HL-60 (cell line): ENCODE measurements at regions not wholly inside any gene's neighbourhood (a gene's known extent, or its start where the extent isn't known, plus 50 kb on each side); places are given as distances from the start of the nearest gene placed in this dataset.

Experiments
- DNase-seq, 2 experiments: peaks; one replicate each; pipeline ENCODE4 v3.0.0-alpha.2; 2010 to 2020; ENCODE audit warnings: low read depth in 1 of 2, low spot score in 1 of 2
- H3K27ac ChIP-seq: fragments of 250-450 bp; sonication (Bioruptor Pico); replicated peaks from 2 replicates; pipeline ENCODE4 v1.5.1; 2020; ENCODE audit warnings: mild to moderate bottlenecking, moderate library complexity
- H3K27me3 ChIP-seq: fragments of 250-450 bp; sonication (Bioruptor Pico); 2 replicates; pipeline ENCODE4 v1.5.1; 2021; ENCODE audit warnings: mild to moderate bottlenecking, moderate library complexity; ENCODE audit not compliant: insufficient read depth, poor library complexity, severe bottlenecking
- H3K4me3 ChIP-seq: replicated peaks from 2 replicates; pipeline ENCODE4 v1.5.1; 2011; ENCODE audit warnings: mild to moderate bottlenecking, control low read depth, low read length; ENCODE audit not compliant: insufficient read depth
- GABPA ChIP-seq: IDR thresholded peaks from 2 replicates; pipeline ENCODE4 v1.6.1; 2012; ENCODE audit warnings: low read depth
- POLR2AphosphoS5 ChIP-seq: IDR thresholded peaks from 2 replicates; pipeline ENCODE4 v1.6.1; 2012; ENCODE audit warnings: low read depth
- SPI1 ChIP-seq: IDR thresholded peaks from 2 replicates; pipeline ENCODE4 v1.6.1; 2012; ENCODE audit warnings: low read depth, mild to moderate bottlenecking, borderline replicate concordance
- TF ChIP-seq, protein P1 (sequence below): IDR thresholded peaks from one replicate; pipeline ENCODE4 v1.5.1; 2011; ENCODE audit warnings: low read length, control low read depth, inconsistent platforms; ENCODE audit not compliant: insufficient read depth
- TF ChIP-seq, protein P2 (sequence below): IDR thresholded peaks from 2 replicates; pipeline ENCODE4 v1.6.1; 2012; ENCODE audit warnings: low read depth; ENCODE audit not compliant: insufficient replicate concordance

DNA sequence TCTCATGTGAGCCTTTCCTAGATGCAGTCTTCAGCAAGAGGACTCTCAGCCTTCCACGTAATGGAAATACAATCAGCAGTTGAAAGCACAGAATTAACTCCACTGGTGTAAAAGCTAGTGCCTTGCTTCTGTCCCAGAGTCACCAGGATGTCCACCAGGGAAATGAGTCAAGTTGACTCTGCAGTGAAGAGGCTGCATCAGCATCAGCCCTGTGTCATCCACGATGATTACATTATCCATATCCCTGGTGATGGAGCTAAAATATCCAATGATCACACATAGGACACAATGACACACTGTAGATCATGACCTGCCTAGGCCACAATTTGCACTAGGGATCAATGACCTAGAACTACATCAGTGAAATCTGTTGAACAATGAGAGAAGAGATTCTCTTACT lies 262.4 kb downstream of the ERMARD start:
- Histone ChIP-seq H3K27me3 (no peaks in the 10 kb centered on the region), H3K27ac (no peak overlapping the region), H3K4me3 (no peak overlapping the region)
- TF ChIP-seq POLR2AphosphoS5 (no peak), GABPA (no peak), SPI1 (no peak)
- TF ChIP-seq, protein P1, sequence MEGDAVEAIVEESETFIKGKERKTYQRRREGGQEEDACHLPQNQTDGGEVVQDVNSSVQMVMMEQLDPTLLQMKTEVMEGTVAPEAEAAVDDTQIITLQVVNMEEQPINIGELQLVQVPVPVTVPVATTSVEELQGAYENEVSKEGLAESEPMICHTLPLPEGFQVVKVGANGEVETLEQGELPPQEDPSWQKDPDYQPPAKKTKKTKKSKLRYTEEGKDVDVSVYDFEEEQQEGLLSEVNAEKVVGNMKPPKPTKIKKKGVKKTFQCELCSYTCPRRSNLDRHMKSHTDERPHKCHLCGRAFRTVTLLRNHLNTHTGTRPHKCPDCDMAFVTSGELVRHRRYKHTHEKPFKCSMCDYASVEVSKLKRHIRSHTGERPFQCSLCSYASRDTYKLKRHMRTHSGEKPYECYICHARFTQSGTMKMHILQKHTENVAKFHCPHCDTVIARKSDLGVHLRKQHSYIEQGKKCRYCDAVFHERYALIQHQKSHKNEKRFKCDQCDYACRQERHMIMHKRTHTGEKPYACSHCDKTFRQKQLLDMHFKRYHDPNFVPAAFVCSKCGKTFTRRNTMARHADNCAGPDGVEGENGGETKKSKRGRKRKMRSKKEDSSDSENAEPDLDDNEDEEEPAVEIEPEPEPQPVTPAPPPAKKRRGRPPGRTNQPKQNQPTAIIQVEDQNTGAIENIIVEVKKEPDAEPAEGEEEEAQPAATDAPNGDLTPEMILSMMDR = no peak
- TF ChIP-seq, protein P2, sequence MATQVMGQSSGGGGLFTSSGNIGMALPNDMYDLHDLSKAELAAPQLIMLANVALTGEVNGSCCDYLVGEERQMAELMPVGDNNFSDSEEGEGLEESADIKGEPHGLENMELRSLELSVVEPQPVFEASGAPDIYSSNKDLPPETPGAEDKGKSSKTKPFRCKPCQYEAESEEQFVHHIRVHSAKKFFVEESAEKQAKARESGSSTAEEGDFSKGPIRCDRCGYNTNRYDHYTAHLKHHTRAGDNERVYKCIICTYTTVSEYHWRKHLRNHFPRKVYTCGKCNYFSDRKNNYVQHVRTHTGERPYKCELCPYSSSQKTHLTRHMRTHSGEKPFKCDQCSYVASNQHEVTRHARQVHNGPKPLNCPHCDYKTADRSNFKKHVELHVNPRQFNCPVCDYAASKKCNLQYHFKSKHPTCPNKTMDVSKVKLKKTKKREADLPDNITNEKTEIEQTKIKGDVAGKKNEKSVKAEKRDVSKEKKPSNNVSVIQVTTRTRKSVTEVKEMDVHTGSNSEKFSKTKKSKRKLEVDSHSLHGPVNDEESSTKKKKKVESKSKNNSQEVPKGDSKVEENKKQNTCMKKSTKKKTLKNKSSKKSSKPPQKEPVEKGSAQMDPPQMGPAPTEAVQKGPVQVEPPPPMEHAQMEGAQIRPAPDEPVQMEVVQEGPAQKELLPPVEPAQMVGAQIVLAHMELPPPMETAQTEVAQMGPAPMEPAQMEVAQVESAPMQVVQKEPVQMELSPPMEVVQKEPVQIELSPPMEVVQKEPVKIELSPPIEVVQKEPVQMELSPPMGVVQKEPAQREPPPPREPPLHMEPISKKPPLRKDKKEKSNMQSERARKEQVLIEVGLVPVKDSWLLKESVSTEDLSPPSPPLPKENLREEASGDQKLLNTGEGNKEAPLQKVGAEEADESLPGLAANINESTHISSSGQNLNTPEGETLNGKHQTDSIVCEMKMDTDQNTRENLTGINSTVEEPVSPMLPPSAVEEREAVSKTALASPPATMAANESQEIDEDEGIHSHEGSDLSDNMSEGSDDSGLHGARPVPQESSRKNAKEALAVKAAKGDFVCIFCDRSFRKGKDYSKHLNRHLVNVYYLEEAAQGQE = no peak
- no peak for DNase-seq

DNA sequence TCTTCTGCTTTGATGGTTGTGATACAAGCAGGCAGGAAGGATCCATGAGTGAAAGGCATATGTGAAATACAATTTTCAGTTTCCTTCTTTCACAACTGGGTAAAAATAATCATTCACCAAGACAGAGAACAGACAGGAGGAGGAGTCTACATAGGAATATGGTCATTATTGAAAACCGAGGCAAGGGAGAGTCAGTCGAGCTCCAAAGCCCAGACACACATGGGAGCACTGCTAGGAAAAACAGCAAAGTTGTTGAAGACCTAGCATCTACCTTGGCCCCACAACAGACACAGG lies 260.6 kb downstream of the ERMARD start:
- Histone ChIP-seq H3K27ac (no peak overlapping the region), H3K27me3 (no peaks in the 10 kb centered on the region), H3K4me3 (no peak overlapping the region)
- no peak for DNase-seq
- no peak for TF ChIP-seq POLR2AphosphoS5
- TF ChIP-seq, protein P2 = no peak
- TF ChIP-seq, protein P1 = no peak
- no peak for TF ChIP-seq SPI1
- no peak for TF ChIP-seq GABPA

DNA sequence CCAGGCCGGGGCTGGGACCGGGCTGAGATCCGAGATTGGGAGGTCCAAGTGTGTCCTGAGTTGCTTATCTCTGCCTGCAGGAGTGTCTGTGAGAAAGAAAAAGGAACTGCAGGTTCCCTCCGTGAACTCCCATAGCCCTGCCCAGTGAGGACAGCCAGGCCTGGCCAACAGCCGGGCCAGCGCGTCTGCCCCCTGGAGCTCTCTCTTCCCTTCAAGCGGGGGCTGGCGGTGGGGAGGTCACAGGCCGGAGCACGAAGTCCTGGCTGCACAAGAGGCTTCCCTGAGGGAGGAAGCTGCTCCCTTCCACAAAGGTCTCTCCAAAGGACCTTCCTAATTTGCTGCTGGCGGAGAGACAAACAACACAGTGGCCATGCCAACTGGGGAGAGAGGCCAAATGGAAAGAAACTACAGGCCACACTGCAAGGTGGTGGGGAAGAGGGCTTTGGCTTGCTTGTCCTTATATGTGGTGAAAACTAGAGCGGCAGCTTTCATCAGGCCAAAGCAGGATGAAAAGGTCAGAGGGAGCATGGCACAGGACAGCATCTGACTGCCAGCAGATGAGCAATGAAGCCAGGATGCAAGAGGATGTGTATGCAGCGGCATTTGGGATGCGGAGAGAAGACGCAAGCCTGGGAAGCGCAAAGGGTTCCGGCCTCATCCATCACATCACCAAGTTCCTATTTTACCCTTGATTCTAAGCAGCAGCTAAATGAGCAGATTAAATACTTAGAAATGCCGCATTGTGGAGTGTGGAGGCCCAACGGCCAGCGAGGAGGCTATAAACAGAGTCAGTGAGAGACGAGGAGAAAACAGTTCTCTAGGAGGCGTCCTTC lies 260.0 kb downstream of the ERMARD start:
- Histone ChIP-seq H3K27me3 (no peaks in the 10 kb centered on the region), H3K27ac (no peak overlapping the region), H3K4me3 (no peak overlapping the region)
- no peak for DNase-seq
- TF ChIP-seq SPI1 = peak; percentile 43; the same call in 1 of the 2 replicates
- TF ChIP-seq, protein P1 = no peak
- no peak for TF ChIP-seq POLR2AphosphoS5
- TF ChIP-seq, protein P2 = no peak
